ENCODE measurements at regions not wholly inside any gene's neighbourhood (a gene's known extent, or its start where the extent isn't known, plus 50 kb on each side); places are given as distances from the start of the nearest gene placed in this dataset.

DNA sequence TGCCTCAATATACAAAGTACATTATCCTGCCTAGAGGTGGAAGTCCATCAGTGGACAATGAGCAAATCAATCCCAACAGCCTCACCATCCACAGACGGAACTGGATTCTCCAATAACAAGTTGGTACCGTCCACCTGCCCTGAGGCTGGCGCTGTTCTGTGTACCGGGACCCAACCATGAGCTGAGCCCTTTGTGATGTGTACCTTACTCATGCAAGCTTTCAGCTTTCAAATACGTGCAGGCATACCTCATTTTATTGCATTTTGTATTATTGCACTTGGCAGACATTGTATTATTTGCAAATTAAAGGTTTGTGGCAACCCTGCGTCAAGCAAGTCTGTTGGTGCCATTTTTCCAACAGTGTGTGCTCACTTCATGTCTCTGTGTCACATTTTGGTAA, 476.0 kb upstream of the MKI67 start (continued):
- TF ChIP-seq, protein P1, sequence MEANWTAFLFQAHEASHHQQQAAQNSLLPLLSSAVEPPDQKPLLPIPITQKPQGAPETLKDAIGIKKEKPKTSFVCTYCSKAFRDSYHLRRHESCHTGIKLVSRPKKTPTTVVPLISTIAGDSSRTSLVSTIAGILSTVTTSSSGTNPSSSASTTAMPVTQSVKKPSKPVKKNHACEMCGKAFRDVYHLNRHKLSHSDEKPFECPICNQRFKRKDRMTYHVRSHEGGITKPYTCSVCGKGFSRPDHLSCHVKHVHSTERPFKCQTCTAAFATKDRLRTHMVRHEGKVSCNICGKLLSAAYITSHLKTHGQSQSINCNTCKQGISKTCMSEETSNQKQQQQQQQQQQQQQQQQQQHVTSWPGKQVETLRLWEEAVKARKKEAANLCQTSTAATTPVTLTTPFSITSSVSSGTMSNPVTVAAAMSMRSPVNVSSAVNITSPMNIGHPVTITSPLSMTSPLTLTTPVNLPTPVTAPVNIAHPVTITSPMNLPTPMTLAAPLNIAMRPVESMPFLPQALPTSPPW (CRISPR knock-in tag; IDR thresholded peaks at IDR 0.05), result no peak
- TF ChIP-seq FOXA1 (IDR thresholded peaks at IDR 0.05; ENCODE audit: borderline replicate concordance) (no peak), ETS2 (tag; IDR thresholded peaks at IDR 0.05; ENCODE audit: borderline replicate concordance, poor library complexity, severe bottlenecking) (no peak), LEF1 (IDR thresholded peaks at IDR 0.05) (no peak), ZNF239 (CRISPR knock-in tag; IDR thresholded peaks at IDR 0.05) (no peak), ZNF57 (CRISPR knock-in tag; IDR thresholded peaks at IDR 0.05) (no peak), ZNF384 (IDR thresholded peaks at IDR 0.05; ENCODE audit: low read depth, low read length) (no peak), KHSRP (IDR thresholded peaks at IDR 0.05) (no peak), TAF9B (IDR thresholded peaks at IDR 0.05; ENCODE audit: partially characterized antibody) (no peak), ZC3H8 (IDR thresholded peaks at IDR 0.05) (no peak), NFE2 (IDR thresholded peaks at IDR 0.05; ENCODE audit: low read depth) (no peak)
- TF ChIP-seq, protein P2, sequence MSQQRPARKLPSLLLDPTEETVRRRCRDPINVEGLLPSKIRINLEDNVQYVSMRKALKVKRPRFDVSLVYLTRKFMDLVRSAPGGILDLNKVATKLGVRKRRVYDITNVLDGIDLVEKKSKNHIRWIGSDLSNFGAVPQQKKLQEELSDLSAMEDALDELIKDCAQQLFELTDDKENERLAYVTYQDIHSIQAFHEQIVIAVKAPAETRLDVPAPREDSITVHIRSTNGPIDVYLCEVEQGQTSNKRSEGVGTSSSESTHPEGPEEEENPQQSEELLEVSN (IDR thresholded peaks at IDR 0.05; ENCODE audit: borderline replicate concordance in 1 of 2, extremely low read depth in 1 of 2, insufficient read depth in 1 of 2, insufficient read length in 1 of 2, low read depth in 1 of 2, low read length in 1 of 2, poor library complexity in 1 of 2, severe bottlenecking in 1 of 2), result no peak
- TF ChIP-seq, protein P3, sequence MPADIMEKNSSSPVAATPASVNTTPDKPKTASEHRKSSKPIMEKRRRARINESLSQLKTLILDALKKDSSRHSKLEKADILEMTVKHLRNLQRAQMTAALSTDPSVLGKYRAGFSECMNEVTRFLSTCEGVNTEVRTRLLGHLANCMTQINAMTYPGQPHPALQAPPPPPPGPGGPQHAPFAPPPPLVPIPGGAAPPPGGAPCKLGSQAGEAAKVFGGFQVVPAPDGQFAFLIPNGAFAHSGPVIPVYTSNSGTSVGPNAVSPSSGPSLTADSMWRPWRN (IDR thresholded peaks at IDR 0.05; ENCODE audit: low read depth), result no peak

Measured in K562 (cell line).